Esophagus squamous epithelium (tissue), 5 donors: ENCODE measurements at regions not wholly inside any gene's neighbourhood (a gene's known extent, or its start where the extent isn't known, plus 50 kb on each side); places are given as distances from the start of the nearest gene placed in this dataset.

ENCODE experiments used
- DNase-seq: peaks from one replicate; lab custom pipeline; 2025; lab: John Stamatoyannopoulos, UW
- H3K27ac ChIP-seq, 4 donors: fragments of 200-600 bp; sonication (generic); one replicate each; pipeline ENCODE4 v1.5.1; 2016 to 2019; ENCODE audit warnings: mild to moderate bottlenecking in 1 of 4
- H3K27me3 ChIP-seq, 4 donors: fragments of 200-600 bp; sonication (generic); 1 replicate in 3 of 4; 2 replicates in 1 of 4; pipeline versions ENCODE4 v1.5.1 to v1.6.0; 2017 to 2021; ENCODE audit warnings: antibody characterized with exemption in 1 of 4
- H3K36me3 ChIP-seq, 3 donors: fragments of 200-600 bp; sonication (generic); one replicate each; pipeline ENCODE4 v1.5.1; 2016 to 2019
- H3K4me1 ChIP-seq, 3 donors: fragments of 200-600 bp; sonication (generic); one replicate each; pipeline ENCODE4 v1.5.1; 2017 to 2019
- H3K4me3 ChIP-seq, 4 donors: fragments of 200-600 bp; sonication (generic); 1 replicate in 3 of 4; 2 replicates in 1 of 4; pipeline ENCODE4 v1.5.1; 2016 to 2019; ENCODE audit warnings: mild to moderate bottlenecking in 2 of 4, moderate library complexity in 1 of 4
- H3K9me3 ChIP-seq, 3 donors: fragments of 200-600 bp; sonication (generic); one replicate each; pipeline ENCODE4 v1.5.1; 2016 to 2019
- CTCF ChIP-seq, 6 experiments: fragments of 450-650 bp in 4 of 6; fragments of 200-600 bp in 2 of 6; sonication (generic) in 2 of 6; IDR thresholded peaks; one replicate each; pipeline ENCODE4 v1.5.1; 2016 to 2019; ENCODE audit warnings: antibody characterized with exemption in 6 of 6, mild to moderate bottlenecking in 4 of 6, moderate library complexity in 4 of 6
- POLR2A ChIP-seq, 4 donors: fragments of 450-650 bp; IDR thresholded peaks; one replicate each; pipeline ENCODE4 v1.6.1; 2017; ENCODE audit warnings: antibody characterized with exemption in 4 of 4, mild to moderate bottlenecking in 4 of 4, moderate library complexity in 3 of 4
- whole genome bisulfite sequencing, 2 donors: methylation state at CpG; one replicate each; pipeline ENCODE4 v1.1.5; 2018; 5-methylcytosine and 5-hydroxymethylcytosine counted together
- intact Hi-C: fragments of 100-400 bp; cut with DNase I; formaldehyde crosslinking; loops from one replicate; pipeline ENCODE4 v1.15.0; 2022
- donor health status: DM: yes; HTN: yes; CAD: no.

GRCh38 chr18:25685088-25685487 lies 333.1 kb upstream of the ZNF521 start:
- Histone ChIP-seq H3K27ac (no peak overlapping the region), H3K36me3 (no peaks in the 10 kb centered on the region), H3K27me3 (no peaks in the 10 kb centered on the region), H3K4me3 (no peak overlapping the region), H3K9me3 (no peaks in the 10 kb centered on the region), H3K4me1 (no peaks in the 10 kb centered on the region)
- no peak for DNase-seq
- intact Hi-C loops = no loop called here
- WGBS, 2 donors = 73 to 79% methylated on average over 4 of the region's 4 CpGs
- TF ChIP-seq POLR2A (IDR thresholded peaks at IDR 0.05) (no peak), CTCF (IDR thresholded peaks at IDR 0.05) (no peak)

GRCh38 chr18:25679491-25679890 lies 327.5 kb upstream of the ZNF521 start:
- Histone ChIP-seq H3K27me3 (no peaks in the 10 kb centered on the region), H3K4me3 (no peak overlapping the region), H3K4me1 (no peaks in the 10 kb centered on the region), H3K27ac (no peak overlapping the region), H3K9me3 (no peaks in the 10 kb centered on the region), H3K36me3 (no peaks in the 10 kb centered on the region)
- TF ChIP-seq CTCF (IDR thresholded peaks at IDR 0.05) = no peak
- TF ChIP-seq POLR2A (IDR thresholded peaks at IDR 0.05) = no peak
- WGBS, 2 donors = 51 to 69% methylated on average over 2 of the region's 2 CpGs
- intact Hi-C loops = no loop called here
- no peak for DNase-seq

GRCh38 chr18:25678221-25678620 lies 326.3 kb upstream of the ZNF521 start:
- Histone ChIP-seq H3K4me1 (no peaks in the 10 kb centered on the region), H3K36me3 (no peaks in the 10 kb centered on the region), H3K4me3 (no peak overlapping the region), H3K27me3 (no peaks in the 10 kb centered on the region), H3K9me3 (no peaks in the 10 kb centered on the region), H3K27ac (no peak overlapping the region)
- intact Hi-C loops = no loop called here
- DNase-seq = no peak
- TF ChIP-seq POLR2A (IDR thresholded peaks at IDR 0.05) (no peak), CTCF (IDR thresholded peaks at IDR 0.05) (no peak)
- 77 to 78% methylated on average over 4 of the region's 4 CpGs for WGBS, 2 donors

- Histone ChIP-seq H3K27ac (no peak overlapping the region), H3K4me1 (no peaks in the 10 kb centered on the region), H3K27me3 (no peaks in the 10 kb centered on the region), H3K36me3 (no peaks in the 10 kb centered on the region), H3K4me3 (no peak overlapping the region), H3K9me3 (no peaks in the 10 kb centered on the region)
- TF ChIP-seq POLR2A (IDR thresholded peaks at IDR 0.05) (no peak), CTCF (IDR thresholded peaks at IDR 0.05) (no peak)
- DNase-seq = no peak
- intact Hi-C loops = no loop called here
- 65 to 66% methylated on average over 7 to 8 of the region's 8 CpGs for WGBS, 2 donors
Observed at GRCh38 chr18:25675123-25675850, 323.3 kb upstream of the ZNF521 start.

DNA sequence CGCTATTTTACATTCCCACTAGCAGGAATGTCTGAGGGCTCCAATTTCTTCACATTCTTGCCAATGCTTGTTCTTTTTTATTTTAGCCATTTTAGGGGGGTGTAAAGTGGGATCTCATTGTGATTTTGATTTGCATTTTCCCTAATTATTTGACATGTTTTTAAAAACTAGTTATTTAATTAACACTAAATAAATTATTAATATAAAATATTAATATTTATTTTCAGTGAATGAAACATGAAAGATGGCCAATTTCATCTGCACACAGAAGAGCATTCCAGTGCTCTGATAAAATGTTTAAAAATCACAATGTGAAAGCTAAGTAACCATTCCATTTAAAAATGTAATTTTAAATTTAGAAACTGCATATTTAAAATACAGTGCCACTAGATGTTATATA lies 322.2 kb upstream of the ZNF521 start:
- WGBS, 2 donors = 88 to 91% methylated on average over 1 of the region's 1 CpG
- no peak for DNase-seq
- TF ChIP-seq CTCF (IDR thresholded peaks at IDR 0.05) (no peak), POLR2A (IDR thresholded peaks at IDR 0.05) (no peak)
- Histone ChIP-seq H3K9me3 (no peaks in the 10 kb centered on the region), H3K36me3 (no peaks in the 10 kb centered on the region), H3K27ac (no peak overlapping the region), H3K27me3 (no peaks in the 10 kb centered on the region), H3K4me1 (no peaks in the 10 kb centered on the region), H3K4me3 (no peak overlapping the region)
- intact Hi-C loops = no loop called here
